H1 (cell line): ENCODE measurements at regions not wholly inside any gene's neighbourhood (a gene's known extent, or its start where the extent isn't known, plus 50 kb on each side); places are given as distances from the start of the nearest gene placed in this dataset.

Experiments
- CEBPB ChIP-seq: IDR thresholded peaks from 2 replicates; pipeline ENCODE4 v1.6.1; 2012; ENCODE audit warnings: low read depth, low read length
- CTCF ChIP-seq, 3 experiments: IDR thresholded peaks; 1 replicate in 2 of 3; 2 replicates in 1 of 3; pipeline versions ENCODE4 v1.5.1 to v1.6.1; 2011; ENCODE audit warnings: low read length in 3 of 3, mild to moderate bottlenecking in 3 of 3, inconsistent platforms in 2 of 3, low read depth in 1 of 3, moderate library complexity in 1 of 3; ENCODE audit not compliant: insufficient read depth in 1 of 3; ENCODE audit errors: control extremely low read depth in 1 of 3
- GABPA ChIP-seq: IDR thresholded peaks from 2 replicates; pipeline ENCODE4 v1.6.1; 2011; ENCODE audit warnings: mild to moderate bottlenecking, low read length, moderate library complexity, borderline replicate concordance; ENCODE audit not compliant: insufficient read depth
- SP2 ChIP-seq: IDR thresholded peaks from 2 replicates; pipeline ENCODE4 v1.6.1; 2012; ENCODE audit warnings: mild to moderate bottlenecking, low read length, inconsistent platforms

DNA sequence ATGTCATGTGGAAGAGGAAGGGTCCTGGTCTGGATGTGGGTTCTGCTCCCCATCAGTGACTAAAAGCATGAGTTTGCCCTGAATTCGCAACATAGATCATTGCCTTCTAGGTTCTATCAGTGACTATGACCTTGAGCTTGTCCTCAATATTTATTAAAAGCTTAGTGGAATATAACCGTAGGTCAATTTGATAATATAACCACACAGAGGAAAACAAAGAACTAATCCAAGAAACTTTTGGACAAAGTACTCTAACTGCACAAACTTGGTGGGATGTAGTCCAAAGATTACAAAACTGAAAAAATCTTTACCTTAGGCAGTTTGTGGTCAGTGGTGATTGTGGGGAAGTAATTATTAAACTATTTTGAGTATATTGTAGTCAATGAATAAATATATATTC, 152.9 kb downstream of the CYP26A1 start:
- TF ChIP-seq CEBPB, result no peak
- no peak for TF ChIP-seq GABPA
- no peak for TF ChIP-seq CTCF (IDR thresholded peaks at IDR 0.05; ENCODE audit: control extremely low read depth in 1 of 3, insufficient read depth in 1 of 3, low read depth in 1 of 3, low read length in 3 of 3)
- no peak for TF ChIP-seq SP2
